Femur (tissue), 1 donor: ENCODE measurements at regions not wholly inside any gene's neighbourhood (a gene's known extent, or its start where the extent isn't known, plus 50 kb on each side); places are given as distances from the start of the nearest gene placed in this dataset.
"Not testable (repeated sequence)": the region's sequence is repeated elsewhere in the genome, so short reads cannot be mapped to it uniquely, and the experiment has no call there.

Experiments
- DNase-seq: peaks from one replicate; pipeline ENCODE4 v3.0.0-alpha.2; 2017

DNA sequence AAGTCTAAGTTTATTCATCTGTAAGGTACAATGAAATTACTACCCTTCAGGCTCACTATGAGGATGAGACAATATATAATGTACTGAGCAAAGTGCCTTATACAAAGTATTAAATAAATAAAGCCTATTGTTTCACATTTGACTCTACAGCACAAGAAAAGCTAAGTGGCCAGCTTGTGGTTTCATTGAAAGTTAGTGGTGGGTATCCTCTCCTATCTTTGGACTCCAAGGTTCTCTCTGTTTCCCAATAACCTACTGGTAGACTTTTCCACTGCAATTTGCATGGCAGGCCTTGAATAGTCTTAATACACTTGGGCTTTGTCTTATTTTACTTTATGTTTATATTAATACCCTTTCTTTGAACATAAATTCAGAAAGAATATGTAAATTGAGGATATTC is 262.7 kb downstream of the DEPDC1B start:
- DNase-seq, result no peak

DNA sequence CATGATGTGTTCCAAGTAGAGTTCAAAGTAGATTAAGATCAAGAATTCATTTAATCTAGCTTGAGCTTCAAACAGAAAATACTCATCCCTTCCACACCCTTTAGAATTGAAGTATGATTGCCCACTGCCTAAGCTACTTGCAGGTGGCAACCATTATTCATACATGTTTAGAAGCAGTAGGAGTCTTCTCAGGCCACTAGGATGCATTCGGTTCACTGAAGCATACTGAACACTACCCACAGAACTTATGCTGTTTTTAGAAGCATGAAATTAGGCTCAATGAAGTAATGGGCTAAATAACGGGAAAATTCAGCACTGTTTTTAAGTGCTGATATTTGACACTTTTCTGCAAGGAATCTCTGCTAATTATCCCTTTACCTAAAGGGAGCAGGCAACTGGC is 263.4 kb downstream of the DEPDC1B start:
- DNase-seq, result no peak

DNA sequence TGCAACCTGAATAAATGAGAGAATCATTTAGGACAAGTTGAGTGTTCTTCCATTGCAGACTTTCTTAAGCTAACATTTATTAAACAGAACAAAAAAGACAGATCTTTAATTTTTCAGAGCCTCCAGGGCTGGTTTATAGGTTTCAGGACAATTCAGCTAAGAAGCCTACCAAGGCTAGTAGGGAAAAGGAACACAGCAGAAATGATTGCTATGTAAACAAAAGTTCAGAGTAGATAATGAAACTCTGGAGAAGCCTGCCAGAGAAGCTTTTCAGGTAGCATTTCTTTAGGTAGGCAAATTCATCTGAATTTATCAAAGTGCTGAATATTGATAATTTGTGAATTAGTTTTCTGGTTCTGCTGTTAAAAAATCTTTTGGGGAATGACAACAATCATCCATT is 264.2 kb downstream of the DEPDC1B start:
- DNase-seq, result no peak

DNA sequence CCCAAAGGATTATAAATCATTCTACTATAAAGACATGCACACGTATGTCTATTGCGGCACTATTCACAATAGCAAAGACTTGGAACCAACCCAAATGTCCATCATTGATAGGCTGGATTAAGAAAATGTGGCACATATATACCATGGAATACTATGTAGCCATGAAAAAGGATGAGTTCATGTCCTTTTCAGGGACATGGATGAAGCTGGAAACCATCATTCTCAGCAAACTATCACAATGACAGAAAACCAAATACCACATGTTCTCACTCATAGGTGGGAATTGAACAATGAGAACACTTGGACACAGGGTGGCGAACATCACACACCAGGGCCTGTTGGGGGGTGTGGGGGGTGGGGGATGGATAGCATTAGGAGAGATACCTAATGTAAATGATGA is 273.8 kb downstream of the DEPDC1B start:
- DNase-seq, result not testable (repeated sequence)

DNA sequence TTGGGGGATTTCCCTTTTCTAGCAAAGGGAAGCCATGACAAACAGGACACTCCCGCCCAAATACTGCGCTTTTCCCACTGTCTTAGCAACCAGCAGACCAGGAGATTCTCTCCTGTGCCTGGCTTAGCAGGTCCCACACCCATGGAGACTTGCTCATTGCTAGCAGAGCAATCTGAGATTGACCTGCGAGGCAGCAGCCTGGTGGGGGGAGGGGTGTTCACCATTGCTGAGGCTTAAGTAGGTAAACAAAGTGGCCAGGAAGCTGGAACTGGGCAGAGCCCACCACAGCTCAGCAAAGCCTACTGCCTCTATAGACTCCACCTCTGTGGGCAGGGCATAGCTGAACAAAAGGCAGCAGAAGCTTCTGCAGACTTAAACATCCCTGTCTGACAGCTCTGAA is 279.2 kb downstream of the DEPDC1B start:
- DNase-seq, result not testable (repeated sequence)

DNA sequence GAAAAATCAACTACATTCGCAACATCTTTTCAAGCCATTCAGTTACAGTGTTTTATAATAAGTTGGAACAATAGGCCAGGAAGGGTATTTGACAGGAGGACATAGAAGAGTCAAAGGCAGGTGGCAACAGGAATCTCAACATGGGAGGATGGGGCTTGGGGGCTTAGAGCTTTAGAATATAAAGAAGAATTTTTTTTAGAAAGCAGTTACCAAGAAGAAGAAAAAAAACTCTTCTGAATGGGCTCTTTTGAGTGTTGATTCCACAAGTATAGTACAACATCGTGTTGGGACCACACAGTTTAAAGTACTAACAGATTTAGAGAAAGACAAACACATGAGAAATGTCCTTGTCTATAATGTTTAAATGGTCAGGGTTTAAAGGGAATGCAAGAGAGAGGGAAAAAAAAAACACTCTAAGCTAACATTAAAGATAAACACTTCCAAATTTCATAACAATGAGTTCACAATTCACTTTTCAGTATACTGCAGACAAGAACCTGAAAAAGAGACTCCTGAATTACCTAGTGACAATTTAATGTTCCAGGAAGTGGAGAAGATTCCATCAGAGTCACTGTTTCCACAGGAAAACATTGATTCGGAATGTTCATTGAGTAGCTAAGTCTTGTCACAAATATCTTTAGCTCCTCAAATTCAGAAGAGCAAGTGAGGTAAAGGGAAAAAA is 282.3 kb downstream of the DEPDC1B start:
- no peak for DNase-seq

DNA sequence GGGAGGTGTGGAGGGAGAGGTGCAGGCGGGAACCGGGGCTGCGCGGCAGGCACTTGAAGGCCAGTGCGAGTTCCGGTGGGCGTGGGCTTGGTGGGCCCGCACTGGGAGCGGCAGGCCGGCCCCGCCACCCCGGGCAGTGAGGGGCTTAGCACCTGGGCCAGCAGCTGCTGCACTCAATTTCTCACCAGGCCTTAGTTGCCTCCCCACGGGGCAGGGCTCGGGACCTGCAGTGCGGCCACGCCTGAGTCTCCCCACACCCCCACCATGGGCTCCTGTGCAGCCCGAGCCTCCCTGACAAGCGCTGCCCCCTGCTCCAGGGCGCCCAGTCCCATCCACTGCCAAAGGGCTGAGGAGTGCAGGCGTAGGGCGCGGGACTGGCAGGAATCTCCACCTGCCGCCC is 284.5 kb downstream of the DEPDC1B start:
- DNase-seq, result no peak

DNA sequence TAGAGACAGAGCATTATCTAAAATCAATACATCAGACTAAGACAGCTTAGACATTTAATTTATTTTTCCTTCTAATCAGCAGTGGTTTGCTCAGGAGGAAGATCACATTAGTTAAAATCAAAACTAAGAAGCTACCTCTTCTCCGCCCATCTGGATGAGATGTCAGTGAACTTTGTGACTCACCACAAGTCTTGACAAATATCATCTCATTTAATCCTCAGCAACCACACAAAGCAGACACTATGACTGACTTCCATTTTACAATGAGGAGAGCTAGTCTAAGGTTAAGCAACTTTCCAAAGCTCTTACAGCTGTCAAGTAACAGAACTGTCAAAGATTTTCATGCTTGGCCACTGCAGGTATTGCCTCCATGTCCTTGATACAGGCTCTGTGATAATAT is 289.5 kb downstream of the DEPDC1B start:
- no peak for DNase-seq

DNA sequence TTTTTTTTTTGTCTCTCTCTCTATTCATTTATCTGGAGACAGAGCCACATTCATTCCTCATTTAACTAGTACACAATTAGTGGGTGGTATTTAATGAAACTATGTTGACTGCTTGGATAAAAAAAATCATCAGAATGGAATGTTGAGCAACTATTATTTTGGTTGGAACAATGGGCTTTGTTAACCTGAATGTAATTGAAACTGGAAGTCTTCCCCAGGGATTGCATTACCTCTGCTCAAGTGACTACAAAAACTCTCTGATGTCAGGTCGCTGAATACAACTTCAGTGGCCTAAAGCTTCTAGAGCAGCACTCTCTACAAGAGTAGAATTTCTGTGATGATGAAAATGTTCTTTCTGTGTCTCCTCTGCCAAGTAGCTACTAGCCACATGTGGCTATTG is 295.8 kb downstream of the DEPDC1B start:
- DNase-seq, result no peak

DNA sequence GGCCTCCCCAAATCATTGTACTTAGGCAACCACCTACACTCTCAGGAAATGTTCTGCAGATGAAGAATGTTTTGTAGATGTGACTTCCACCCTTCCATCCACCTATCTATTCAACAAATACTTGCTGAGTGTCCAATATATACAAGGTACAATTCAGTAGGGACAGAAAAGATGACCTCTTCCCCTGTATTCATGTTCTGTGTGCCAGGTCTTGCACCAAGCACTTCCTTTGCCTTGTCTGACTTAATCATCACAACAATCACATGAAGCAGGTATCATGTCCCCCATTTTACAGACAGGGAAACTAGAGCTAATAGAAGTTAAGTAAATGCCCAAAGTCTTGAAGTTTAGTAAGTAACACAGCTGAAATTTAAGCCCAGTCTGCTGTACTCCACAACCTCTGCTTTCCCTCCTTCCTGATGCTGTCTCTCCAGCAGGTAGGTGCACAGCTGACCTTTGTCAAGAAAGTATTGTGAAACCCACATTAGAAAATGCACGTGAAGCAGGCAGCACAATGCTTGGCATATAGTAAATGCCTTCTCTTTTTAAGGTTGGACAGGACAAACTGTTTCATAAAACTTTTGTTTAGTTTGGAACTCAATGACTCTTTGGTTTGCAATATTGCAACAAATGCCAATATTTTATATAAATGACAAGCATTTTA is 296.5 kb downstream of the DEPDC1B start:
- no peak for DNase-seq

DNA sequence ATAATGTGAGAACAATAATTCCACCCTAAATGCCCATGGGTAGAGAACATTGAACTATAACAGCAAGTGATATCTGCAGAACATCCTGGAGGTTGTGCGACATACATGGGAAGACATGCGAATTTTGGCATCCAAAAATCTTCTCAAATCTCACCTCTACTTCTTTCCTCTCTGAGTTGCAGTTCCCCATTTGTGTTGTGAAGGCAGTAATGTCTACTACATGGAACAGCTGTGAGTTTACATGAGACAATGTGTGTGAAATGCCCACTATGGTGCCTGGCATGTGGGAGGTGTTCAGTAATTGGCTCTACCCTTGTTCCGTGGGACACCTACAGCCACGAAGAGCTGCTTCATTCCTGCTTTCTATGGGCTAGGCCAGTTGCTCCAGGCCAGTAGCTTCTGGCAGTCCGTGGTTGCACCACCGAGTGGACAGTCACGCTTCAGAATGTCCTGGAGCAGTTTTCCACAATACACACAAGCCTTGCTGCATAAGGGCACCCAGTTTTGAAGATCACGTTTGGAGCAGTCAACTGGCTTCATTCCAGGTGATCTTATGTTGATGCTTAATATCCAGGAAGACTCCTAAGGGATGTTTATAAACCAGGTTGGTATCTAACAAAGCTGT is 297.7 kb downstream of the DEPDC1B start:
- no peak for DNase-seq

DNA sequence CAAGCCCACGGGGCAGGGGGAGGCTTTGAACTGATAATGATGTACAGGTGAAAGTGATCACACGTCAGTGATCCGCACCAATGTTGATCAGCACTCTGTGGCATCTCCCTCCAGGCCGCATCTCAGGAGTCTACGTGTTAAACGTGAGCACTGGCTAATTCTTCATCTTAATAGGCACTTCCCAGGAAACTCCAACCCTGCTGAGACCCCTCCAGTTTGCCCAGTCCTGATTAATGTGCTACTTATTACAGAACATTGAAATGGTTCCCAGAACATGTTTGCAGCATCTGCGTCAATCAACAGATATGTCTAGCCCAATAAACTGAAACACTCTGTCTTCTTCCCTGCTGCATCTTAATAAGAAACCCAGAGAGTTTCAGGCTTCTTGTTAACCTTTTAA is 298.4 kb downstream of the DEPDC1B start:
- no peak for DNase-seq

DNA sequence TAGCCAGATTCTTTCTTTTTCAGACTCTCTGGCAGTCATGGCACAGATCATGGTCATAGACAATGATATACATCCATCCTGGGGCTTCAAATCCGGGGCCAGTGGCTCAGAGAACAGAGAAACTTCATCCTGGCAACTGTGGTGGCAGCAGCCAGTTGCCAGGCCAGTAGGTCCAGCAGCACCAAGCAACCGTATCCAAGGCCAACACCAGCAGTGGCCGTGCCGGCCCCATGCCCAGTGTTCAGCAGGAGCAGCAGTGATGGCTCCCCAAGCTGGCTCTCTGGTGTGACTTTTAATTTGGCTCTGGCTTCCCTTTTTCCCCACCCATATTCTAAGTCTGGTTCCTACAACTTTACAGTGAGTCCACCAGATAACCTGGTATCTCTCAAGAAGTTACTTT is 300.5 kb downstream of the DEPDC1B start:
- no peak for DNase-seq

DNA sequence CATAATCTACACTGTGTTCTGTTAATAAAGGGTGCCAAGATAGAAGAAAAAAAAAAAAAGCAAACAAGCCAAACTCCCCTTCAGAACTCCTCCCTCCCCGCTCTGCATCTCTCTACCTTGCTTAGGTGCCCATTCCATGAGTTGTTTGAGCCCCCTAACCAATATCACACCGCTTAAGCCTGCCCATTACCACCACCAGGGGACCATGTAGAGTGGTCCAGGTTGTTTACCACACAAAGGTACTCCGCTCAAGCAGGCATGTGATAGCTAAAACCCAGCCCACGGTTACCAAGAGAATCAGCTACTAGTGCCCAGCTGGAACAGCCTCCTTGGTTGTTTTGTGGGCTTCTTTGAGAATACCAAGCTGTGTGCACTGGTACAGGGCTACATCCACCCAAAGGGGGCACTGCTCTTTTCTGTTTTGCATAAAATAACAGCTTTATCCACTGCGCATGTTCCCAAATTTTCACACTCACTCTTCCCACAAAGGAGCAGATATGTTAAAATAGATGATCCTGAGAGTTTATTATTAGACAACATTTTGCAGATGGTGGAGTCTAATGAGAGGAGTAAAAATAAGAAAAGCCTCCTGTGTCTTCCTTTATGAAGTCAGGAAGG is 304.1 kb downstream of the DEPDC1B start:
- no peak for DNase-seq

DNA sequence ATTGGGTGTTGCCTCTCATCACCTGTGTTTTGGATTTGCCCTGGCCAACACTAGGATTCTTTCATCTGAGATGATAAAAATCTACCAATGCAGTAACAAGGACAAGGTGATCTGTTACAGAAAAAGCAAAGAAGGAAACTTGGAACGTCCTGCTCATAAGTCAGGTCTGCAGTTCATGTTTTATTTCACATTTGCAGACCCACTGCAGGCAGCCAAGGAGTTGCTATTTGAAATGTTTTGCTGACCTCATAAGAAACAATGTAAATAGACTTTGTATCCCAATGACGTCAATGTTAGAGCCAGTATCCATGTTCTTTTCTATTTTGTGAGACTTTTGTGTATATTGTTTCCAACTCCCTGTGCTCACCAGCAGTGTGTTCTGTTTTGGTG is 312.9 kb downstream of the DEPDC1B start:
- DNase-seq, result no peak

DNA sequence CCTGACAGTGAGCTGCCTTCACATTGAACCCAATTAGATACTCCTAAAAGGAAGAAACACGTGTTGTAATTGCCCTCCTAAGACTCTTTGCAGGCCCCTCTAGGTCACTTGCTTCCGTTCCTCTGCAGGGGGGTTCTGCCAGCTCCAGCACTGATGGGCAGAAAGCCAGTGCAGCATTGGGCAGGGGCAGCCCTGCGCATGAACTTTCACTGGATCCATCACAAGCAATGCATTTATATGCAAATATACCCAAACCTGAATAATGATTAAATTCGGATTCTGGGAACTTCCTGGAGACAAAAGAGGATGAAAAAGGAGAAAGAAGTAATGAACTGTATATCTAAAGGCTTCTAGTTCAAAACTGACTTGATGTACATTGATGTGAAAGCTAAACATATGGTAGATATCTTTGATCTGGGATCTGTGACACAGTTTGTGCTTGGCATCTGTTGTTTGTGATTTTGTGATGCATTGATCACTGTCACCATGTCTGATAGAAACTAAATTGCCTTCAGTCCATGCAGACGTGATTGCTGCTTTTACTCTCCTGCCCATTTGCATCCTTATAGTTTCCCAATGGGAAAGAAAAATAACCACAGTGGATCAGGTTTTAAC is 313.4 kb downstream of the DEPDC1B start:
- DNase-seq, result no peak

DNA sequence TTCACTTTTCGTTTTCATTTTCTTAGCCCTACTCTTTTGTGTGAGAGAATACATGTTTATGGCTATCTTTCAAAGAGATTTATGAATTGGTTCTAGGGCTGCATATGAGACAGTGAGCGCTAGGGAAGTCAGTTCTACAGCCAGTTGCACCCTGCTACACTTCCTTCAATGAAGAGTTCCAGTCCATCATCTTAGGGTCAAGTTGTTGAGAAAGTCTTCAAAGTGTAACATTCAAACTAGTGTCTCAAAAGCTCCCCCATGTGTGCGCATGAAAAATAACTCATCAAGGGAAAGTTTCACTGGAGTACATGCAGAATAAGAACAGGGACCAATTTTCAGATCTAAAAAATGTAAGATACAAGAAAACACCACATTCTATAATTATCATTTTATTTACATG is 317.2 kb downstream of the DEPDC1B start:
- DNase-seq, result peak; percentile 27

DNA sequence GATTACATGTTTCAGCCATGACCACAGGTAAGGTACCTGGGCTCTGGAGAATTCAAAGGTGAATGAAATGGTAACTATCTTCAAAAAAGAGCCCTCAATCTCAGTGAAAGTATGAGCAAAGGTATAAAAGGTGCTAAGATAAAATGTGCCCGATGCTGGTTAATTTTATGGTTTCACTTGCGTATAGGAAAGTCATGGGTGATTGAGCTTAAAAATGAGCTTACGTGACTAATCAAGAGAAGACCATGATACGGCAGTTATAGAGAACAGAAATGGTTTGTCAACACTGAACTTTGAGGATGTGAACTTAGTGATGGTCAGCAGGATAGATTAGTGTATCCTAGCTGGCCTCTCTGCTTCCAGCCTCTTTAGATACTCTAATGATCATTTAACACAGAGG is 320.1 kb downstream of the DEPDC1B start:
- no peak for DNase-seq

DNA sequence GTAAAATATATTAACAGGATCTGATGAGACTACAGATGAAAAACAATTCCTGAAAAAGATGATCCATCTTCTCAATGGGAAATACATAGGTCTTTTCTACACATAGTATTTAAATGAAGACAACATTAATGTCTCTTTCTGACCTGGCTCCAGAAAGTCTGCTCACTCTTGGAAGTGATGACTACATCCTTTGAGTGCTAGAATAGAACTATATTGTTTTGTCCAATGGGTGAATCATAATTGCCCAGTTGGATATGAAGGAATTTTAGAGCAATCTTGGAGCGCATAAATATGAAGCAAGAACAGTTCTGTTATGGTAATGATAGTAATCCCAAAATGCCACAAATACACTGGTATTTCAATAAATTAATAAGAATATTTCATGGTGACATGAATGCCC is 322.1 kb downstream of the DEPDC1B start:
- DNase-seq, result no peak

DNA sequence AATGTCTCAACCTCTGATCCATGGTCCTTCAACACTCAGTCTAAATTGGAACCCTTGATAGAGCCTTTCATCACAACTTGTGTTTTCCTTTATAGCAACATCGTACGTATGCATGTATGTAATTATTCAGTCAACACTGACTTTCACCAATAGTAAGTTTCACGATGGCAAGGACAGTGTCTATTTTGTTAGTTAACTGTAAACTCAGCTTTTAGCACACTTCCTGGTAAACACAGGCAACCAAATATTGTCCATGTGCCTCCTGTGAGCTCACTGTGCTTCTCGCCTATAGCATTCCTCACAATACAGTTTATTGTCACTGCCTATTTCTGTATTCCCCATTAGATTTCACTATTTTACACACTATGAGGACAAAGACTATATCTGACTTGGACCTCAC is 323.1 kb downstream of the DEPDC1B start:
- no peak for DNase-seq

DNA sequence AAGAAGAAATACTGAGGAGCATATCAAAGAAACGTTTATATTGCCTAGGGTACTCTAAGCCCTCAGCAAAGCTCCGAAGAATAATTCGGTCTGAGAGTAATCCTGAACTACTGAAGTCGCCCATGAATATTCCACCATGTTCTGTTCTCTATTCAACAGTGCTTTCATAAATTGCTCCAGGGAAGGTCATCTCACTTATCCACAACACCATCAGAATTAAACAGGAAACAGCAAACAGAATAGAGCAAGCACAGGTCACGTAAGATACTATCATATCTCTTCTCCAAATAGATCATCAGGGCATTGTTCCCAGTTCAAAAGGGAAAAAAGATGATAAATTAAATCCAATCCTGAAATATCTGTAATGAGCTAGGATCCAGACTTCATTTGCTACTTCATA is 325.6 kb downstream of the DEPDC1B start:
- DNase-seq, result no peak

DNA sequence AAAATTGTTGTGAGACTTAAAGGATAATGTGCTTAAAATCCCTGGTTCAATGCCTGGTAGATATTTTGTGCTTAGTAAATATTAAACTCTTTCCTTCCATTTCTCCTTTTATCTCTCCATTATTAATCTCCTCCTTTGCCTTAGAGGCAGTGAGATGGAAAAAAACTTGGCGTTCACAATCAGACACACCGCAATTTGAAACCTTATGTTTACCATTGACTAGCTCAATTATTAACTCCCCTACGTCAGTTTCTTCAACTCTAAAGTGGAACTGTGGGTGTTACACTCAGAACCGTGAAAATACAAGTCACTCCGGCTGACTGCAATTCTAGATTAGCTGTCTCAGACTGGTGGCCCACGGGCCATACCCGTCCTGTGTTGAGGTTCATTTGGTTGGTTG is 327.2 kb downstream of the DEPDC1B start:
- no peak for DNase-seq

DNA sequence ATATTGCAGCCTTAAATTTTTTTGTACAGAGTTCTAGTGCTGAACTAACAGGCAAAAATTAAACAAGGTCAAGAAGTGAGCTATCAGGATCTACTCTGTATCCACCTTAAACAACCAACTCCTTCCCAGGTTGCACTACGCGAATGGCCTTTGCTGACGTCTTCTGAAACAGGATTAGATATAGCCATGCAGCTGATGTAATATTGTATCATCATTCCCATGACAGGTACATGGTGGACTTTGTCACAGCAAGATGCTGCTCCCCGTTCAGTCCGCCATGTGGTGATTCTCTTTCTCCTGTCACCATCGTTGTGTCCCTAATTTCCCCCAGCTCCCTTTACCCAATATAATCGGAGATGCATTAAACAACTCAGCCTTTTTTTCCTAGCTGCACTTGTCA is 328.9 kb downstream of the DEPDC1B start:
- DNase-seq, result no peak

DNA sequence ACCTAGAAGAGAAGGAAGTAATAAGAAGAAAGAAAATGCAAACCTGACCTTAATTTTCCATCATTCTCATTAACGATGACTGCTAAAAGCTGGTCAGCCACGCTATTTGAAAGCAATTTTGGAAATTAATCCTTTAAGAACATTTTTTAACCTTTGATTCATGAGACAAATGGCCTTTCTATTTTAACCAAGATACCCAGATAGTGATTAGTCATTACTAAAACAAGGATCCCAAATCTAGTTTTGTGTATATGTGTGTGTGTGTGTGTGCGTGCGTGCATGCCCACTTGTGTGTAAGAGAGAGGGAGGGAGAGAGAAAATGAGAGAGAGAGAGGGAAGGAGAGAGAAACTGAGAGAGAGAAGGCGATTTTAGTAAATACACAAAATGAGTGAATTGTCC is 329.5 kb downstream of the DEPDC1B start:
- DNase-seq, result no peak
